Endothelial cell of umbilical vein (primary cell): ENCODE measurements at regions not wholly inside any gene's neighbourhood (a gene's known extent, or its start where the extent isn't known, plus 50 kb on each side); places are given as distances from the start of the nearest gene placed in this dataset.
A peak's percentile ranks its signal among the peaks of the same experiment; 100 is the strongest.

Experiments used
- BruUV-seq: library from RNA; stranded (reverse); fragments of 400-500 nt; replicated peaks from 2 replicates; lab custom pipeline; 2021; lab: Mats Ljungman, UMichigan
- CTCF ChIA-PET: fragments of 300-600, 350-600 bp; sonication (Branson Sonifier 250); formaldehyde crosslinking; loops from one replicate; lab custom pipeline; 2021; ENCODE audit warnings: antibody characterized with exemption, inconsistent platforms; lab: Charles Lee
- POLR2A ChIA-PET: fragments of 300-600, 350-600 bp; sonication (Branson Sonifier 250); formaldehyde crosslinking; loops from one replicate; lab custom pipeline; 2021; ENCODE audit warnings: antibody characterized with exemption, inconsistent platforms; lab: Charles Lee
- DNase-seq: peaks from one replicate; pipeline ENCODE4 v3.0.0-alpha.2; 2011; ENCODE audit warnings: low read depth, low spot score
- FAIRE-seq: peaks from 2 replicates; lab custom pipeline; 2011; peaks lifted over from hg19 to GRCh38; lab: Jason Lieb, UNC
- H2AFZ ChIP-seq: 2 replicates; pipeline ENCODE4 v1.6.0; 2012; ENCODE audit warnings: low read depth, low read length, control low read depth, inconsistent platforms
- H3K27ac ChIP-seq: 2 replicates; pipeline ENCODE4 v1.5.1; 2011; ENCODE audit warnings: low read depth, mild to moderate bottlenecking, control low read depth, low read length, moderate library complexity; ENCODE audit not compliant: insufficient read depth
- H3K27me3 ChIP-seq, 2 experiments: 2 replicates each; pipeline versions ENCODE4 v1.6.0 to v1.6.1; 2011; ENCODE audit warnings: low read length in 2 of 2, mixed read lengths in 1 of 2; ENCODE audit not compliant: control insufficient read depth in 2 of 2, insufficient read depth in 2 of 2
- H3K36me3 ChIP-seq, 2 experiments: 2 replicates in 1 of 2; 3 replicates in 1 of 2; pipeline ENCODE4 v1.5.1; 2011; ENCODE audit warnings: low read length in 2 of 2, mild to moderate bottlenecking in 1 of 2, moderate library complexity in 1 of 2; ENCODE audit not compliant: control insufficient read depth in 2 of 2, insufficient read depth in 2 of 2; ENCODE audit errors: extremely low read depth in 1 of 2
- H3K4me1 ChIP-seq: 3 replicates; pipeline ENCODE4 v1.5.1; 2011; ENCODE audit warnings: mild to moderate bottlenecking, low read length; ENCODE audit not compliant: control insufficient read depth, insufficient read depth; ENCODE audit errors: extremely low read depth
- H3K4me2 ChIP-seq: 2 replicates; pipeline ENCODE4 v1.6.1; 2011; ENCODE audit warnings: low read length, control low read depth, mixed read lengths; ENCODE audit not compliant: insufficient read depth
- H3K4me3 ChIP-seq, 3 experiments: fragments of 200-600 bp in 1 of 3; sonication (generic), shearing (Covaris generic) in 1 of 3; replicated peaks in 1 of 3; 2 replicates each; pipeline ENCODE4 v1.5.1; 2011 to 2016; ENCODE audit warnings: control low read depth in 3 of 3, low read length in 3 of 3, mild to moderate bottlenecking in 2 of 3, inconsistent platforms in 1 of 3, low read depth in 1 of 3, moderate library complexity in 1 of 3; ENCODE audit not compliant: insufficient read depth in 1 of 3
- H3K79me2 ChIP-seq: 2 replicates; pipeline ENCODE4 v1.6.0; 2012; ENCODE audit warnings: low read length, inconsistent platforms; ENCODE audit not compliant: control insufficient read depth, insufficient read depth
- H3K9ac ChIP-seq: replicated peaks from 2 replicates; pipeline ENCODE3; 2011; ENCODE audit warnings: low read length, control low read depth; ENCODE audit not compliant: insufficient read depth; ENCODE audit errors: extremely low read depth
- H3K9me1 ChIP-seq: replicated peaks from 3 replicates; pipeline ENCODE4 v1.6.0; 2011; ENCODE audit warnings: mild to moderate bottlenecking, low read length; ENCODE audit not compliant: control insufficient read depth, insufficient read depth; ENCODE audit errors: extremely low read depth
- H3K9me3 ChIP-seq: replicated peaks from 2 replicates; pipeline ENCODE4 v1.5.1; 2012; ENCODE audit warnings: low read length, inconsistent platforms; ENCODE audit not compliant: control insufficient read depth, insufficient read depth
- H4K20me1 ChIP-seq: replicated peaks from 2 replicates; pipeline ENCODE3; 2011; ENCODE audit warnings: mild to moderate bottlenecking, low read length; ENCODE audit not compliant: control insufficient read depth, insufficient read depth; ENCODE audit errors: extremely low read depth
- EZH2 ChIP-seq: IDR thresholded peaks from 2 replicates; pipeline ENCODE4 v1.6.1; 2012; ENCODE audit warnings: borderline replicate concordance, low read depth, mild to moderate bottlenecking, moderate library complexity, low read length, inconsistent platforms; ENCODE audit not compliant: severe bottlenecking
- FOS ChIP-seq: IDR thresholded peaks from 2 replicates; pipeline ENCODE4 v1.6.1; 2011; ENCODE audit warnings: mild to moderate bottlenecking, low read length, moderate library complexity, borderline replicate concordance; ENCODE audit not compliant: insufficient read depth
- GATA2 ChIP-seq: IDR thresholded peaks from 2 replicates; pipeline ENCODE4 v1.7.0; 2011; ENCODE audit warnings: low read depth, mild to moderate bottlenecking, moderate library complexity, mixed read lengths, low read length; ENCODE audit not compliant: insufficient read length, insufficient read depth
- JUN ChIP-seq: IDR thresholded peaks from 2 replicates; pipeline ENCODE4 v1.6.1; 2011; ENCODE audit warnings: borderline replicate concordance, low read depth; ENCODE audit not compliant: insufficient read length, insufficient read depth
- MYC ChIP-seq: IDR thresholded peaks from one replicate; pipeline ENCODE4 v1.6.1; 2011; ENCODE audit warnings: mild to moderate bottlenecking, low read depth, low read length
- POLR2A ChIP-seq: IDR thresholded peaks from 2 replicates; pipeline ENCODE4 v1.6.1; 2012; ENCODE audit warnings: low read depth, mild to moderate bottlenecking, control low read depth, low read length
- POLR2AphosphoS5 ChIP-seq: IDR thresholded peaks from 2 replicates; pipeline ENCODE4 v1.6.1; 2012; ENCODE audit warnings: low read depth, mild to moderate bottlenecking, control low read depth, low read length, moderate library complexity; ENCODE audit not compliant: insufficient read depth
- dilution Hi-C: fragments of 300-500 bp; cut with MboI; formaldehyde crosslinking; loops from one replicate; pipeline ENCODE4 v1.15.0; 2019; ENCODE audit warnings: low sequenced_read_pairs; ENCODE audit not compliant: extremely low pct_ligation_motif_present
- intact Hi-C: fragments of 100-400 bp; cut with micrococcal nuclease; formaldehyde crosslinking; loops from one replicate; pipeline ENCODE4 v1.10.0; 2022
- TF ChIP-seq, protein P1 (sequence below), 2 donors: IDR thresholded peaks; 1 replicate in 1 of 2; 2 replicates in 1 of 2; pipeline ENCODE4 v1.5.1; 2011; ENCODE audit warnings: low read length in 2 of 2, mild to moderate bottlenecking in 2 of 2, moderate library complexity in 2 of 2, control low read depth in 1 of 2, inconsistent platforms in 1 of 2, low read depth in 1 of 2; ENCODE audit not compliant: insufficient read depth in 1 of 2; ENCODE audit errors: extremely low read depth in 1 of 2
- TF ChIP-seq, protein P2 (sequence below): IDR thresholded peaks from 2 replicates; pipeline ENCODE4 v1.6.1; 2011; ENCODE audit not compliant: insufficient read depth, insufficient read length

DNA sequence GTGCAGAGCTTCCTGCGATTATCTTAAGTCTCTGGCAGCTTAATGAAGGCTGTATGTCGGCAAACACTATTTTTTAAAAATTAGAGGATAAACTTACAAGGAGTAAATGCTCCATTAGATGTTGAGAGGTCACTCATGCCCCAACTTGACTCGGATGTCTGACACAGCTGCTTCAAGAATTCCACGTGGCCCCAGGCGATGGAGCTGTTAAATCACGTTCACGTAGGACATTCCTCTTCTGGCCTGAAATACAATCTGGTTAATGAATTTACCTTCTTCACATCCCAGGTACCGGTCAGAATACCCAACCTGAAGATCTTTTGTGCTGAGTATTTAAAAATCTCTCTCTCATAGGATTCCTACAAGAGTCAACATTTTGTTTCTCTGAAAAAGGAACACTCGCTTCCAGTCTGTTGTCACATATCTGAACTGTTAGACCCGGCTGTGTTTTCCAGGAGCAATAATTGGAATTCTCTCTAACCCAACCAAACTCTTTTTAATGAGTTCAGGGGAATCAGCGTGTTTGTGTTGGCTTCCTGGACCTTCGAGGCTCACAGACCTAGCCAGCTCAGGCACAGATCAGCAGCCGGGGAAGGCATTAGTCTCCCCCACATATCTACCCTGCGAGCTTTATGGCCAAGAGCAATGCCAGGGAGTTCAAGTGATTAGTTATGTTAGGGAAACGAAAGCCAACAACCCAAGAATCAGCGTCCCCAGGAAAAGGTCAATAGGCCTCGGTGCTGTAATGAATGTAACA lies 284.9 kb downstream of the FGFR2 start:
- Histone ChIP-seq H3K9me1 (no peaks in the 10 kb centered on the region), H2AFZ (no peak overlapping the region), H3K9me3 (no peaks in the 10 kb centered on the region), H3K4me3 (no peak overlapping the region), H3K4me2 (no peak overlapping the region), H3K27ac (no peak overlapping the region), H3K79me2 (no peaks in the 10 kb centered on the region), H4K20me1 (no peaks in the 10 kb centered on the region), H3K9ac (no peak overlapping the region), H3K36me3 (no peaks in the 10 kb centered on the region), H3K4me1 (no peaks in the 10 kb centered on the region), H3K27me3 (no peaks in the 10 kb centered on the region)
- TF ChIP-seq POLR2A, result no peak
- TF ChIP-seq, protein P1, sequence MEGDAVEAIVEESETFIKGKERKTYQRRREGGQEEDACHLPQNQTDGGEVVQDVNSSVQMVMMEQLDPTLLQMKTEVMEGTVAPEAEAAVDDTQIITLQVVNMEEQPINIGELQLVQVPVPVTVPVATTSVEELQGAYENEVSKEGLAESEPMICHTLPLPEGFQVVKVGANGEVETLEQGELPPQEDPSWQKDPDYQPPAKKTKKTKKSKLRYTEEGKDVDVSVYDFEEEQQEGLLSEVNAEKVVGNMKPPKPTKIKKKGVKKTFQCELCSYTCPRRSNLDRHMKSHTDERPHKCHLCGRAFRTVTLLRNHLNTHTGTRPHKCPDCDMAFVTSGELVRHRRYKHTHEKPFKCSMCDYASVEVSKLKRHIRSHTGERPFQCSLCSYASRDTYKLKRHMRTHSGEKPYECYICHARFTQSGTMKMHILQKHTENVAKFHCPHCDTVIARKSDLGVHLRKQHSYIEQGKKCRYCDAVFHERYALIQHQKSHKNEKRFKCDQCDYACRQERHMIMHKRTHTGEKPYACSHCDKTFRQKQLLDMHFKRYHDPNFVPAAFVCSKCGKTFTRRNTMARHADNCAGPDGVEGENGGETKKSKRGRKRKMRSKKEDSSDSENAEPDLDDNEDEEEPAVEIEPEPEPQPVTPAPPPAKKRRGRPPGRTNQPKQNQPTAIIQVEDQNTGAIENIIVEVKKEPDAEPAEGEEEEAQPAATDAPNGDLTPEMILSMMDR (IDR thresholded peaks at IDR 0.05; ENCODE audit: extremely low read depth in 1 of 2, insufficient read depth in 1 of 2, low read depth in 1 of 2, low read length in 2 of 2), result no peak
- no peak for TF ChIP-seq GATA2
- no peak for TF ChIP-seq POLR2AphosphoS5
- no peak for TF ChIP-seq JUN
- no peak for TF ChIP-seq MYC
- no peak for TF ChIP-seq EZH2
- TF ChIP-seq, protein P2, sequence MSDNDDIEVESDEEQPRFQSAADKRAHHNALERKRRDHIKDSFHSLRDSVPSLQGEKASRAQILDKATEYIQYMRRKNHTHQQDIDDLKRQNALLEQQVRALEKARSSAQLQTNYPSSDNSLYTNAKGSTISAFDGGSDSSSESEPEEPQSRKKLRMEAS, result no peak
- TF ChIP-seq FOS, result no peak
- no peak for FAIRE-seq
- POLR2A ChIA-PET, result no interaction called here
- CTCF ChIA-PET, result no interaction called here
- dilution Hi-C loops (no loop called here), intact Hi-C loops (no loop called here)
- DNase-seq, result peak; percentile 1
- BruUV-seq, result no TSS peak
